ENCODE measurements at regions not wholly inside any gene's neighbourhood (a gene's known extent, or its start where the extent isn't known, plus 50 kb on each side); places are given as distances from the start of the nearest gene placed in this dataset.
"Not testable (repeated sequence)": the region's sequence is repeated elsewhere in the genome, so short reads cannot be mapped to it uniquely, and the experiment has no call there.

GRCh38 chr2:20499387-20499786 lies 52.5 kb downstream of the RHOB start:
- DNase-seq, result no peak

GRCh38 chr2:20501974-20502373 lies 55.1 kb downstream of the RHOB start:
- no peak for DNase-seq

- not testable (repeated sequence) for DNase-seq
Observed at GRCh38 chr2:20502496-20502895, 55.6 kb downstream of the RHOB start.

GRCh38 chr2:20504174-20504573 lies 57.3 kb downstream of the RHOB start:
- no peak for DNase-seq

- no peak for DNase-seq
Observed at GRCh38 chr2:20506201-20506685, 59.4 kb downstream of the RHOB start.

DNA sequence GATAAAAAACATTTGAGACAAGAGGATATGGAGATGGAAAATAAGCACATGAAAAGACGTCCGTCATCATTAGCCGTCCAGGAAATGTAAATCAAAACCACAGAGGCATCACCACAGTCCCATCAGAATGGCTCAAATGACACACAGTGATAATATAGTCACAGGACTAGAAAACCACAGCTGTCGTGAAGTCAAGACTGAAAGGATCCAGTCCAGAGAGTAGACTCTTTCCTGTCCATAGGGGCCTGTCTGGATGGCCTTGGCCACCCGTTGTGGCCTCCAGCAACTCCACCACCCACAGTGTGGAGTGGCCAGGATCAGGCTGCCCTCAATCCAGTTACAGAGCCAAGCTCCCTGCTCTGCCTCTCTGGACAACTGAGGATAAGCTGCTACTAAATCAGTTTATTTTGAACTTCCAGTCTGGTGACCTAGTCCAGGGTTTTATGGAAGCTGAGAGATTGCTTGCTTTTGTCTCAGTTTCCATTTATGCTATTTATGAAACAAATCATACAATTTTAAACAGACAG lies 60.4 kb downstream of the RHOB start:
- no peak for DNase-seq

DNA sequence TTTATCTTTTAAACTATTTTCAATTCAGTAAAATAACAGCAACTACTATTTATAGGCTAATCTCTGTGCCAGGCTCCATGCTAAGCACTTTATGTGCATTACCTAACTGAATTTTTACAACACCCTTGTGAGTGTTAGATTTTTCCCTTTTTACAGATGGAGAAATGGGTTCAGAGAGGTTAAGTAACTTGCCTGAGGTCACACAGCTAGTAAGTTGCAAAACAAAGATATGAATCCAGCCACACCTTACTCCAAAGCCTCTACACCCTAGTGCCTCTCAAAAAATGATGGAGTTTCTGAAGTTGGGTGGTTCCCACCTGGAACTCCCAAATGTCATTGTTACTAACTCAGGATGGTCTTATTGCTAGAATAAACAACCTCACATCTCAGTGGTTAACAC lies 60.8 kb downstream of the RHOB start:
- DNase-seq, result no peak

DNA sequence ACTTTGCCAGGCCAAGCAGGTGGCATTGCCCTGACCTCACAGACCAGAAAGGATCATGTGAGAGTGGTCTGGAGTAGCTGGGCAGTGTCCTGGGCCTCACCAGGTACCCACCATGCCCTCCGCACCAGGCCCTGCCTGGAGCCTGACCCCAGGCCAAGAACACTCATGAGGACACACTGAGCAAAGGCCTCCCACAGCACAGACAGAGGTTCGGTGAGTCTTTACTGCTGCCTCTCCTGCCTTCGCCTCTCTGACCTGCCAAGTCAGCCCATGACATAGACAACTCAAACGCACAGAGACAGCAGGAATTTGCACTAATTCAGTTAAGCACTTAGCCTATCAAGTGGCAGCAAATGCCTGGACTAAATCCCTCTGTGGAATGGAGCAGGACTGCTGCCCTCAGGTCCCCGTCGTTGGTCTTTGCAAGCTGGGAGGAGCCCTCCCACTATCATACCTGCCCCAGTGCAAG lies 62.5 kb downstream of the RHOB start:
- no peak for DNase-seq

DNA sequence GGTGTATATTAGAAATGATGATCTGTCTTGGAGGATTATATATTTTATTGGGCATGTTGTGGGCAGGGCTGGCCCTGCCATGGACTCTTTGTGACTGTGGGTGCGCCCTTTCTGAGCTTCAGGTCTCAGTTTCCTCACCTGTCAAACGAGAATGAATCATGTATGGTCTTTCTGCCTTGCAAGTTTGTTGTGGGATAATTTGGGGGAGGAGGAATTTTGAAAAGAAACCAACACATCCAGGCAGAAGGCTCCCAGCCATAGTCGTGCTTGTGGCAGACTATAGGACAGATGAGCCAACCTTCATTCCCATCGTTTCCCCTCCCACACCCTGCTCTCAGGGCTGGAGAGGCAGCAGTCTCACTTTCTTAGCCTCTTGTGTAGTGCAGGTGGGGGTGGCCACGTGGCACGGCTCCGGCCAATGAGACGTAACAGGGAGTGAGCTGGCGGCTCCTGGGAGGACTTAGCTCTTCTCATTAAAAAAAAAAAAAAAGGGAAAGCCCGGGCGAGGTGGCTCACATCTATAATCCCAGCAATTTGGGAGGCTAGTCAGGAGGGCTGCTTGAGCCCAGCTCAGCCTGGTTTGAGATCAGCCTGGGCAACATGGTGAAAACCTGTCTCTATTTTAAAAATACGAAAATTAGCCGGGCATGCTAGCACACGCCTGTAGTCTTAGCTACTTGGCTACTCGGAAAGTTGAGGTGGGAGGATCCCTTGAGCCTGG lies 63.1 kb downstream of the RHOB start:
- DNase-seq, result no peak

GRCh38 chr2:20511130-20511529 lies 64.3 kb downstream of the RHOB start:
- DNase-seq, result no peak

GRCh38 chr2:20512061-20512605 lies 65.3 kb downstream of the RHOB start:
- no peak for DNase-seq

DNA sequence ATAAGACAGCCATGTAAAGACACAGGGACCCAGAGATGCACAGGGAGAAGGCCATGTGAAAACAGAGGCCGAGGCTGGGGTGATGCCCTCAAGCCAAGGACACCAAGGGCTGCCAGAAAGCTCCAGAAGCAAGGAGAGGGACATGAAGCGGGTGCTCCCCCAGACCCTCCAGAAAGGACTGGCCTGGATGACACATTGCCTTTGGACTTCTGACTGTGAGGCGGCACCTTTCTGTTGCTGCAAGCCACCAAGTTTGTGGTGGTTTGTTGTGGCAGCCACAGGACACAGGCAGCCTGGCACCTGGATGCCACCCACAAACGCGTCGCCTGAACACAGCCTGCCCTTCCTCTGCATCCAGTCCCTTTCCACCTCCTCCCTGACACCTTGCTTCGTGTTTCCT lies 67.1 kb downstream of the RHOB start:
- DNase-seq, result no peak

DNA sequence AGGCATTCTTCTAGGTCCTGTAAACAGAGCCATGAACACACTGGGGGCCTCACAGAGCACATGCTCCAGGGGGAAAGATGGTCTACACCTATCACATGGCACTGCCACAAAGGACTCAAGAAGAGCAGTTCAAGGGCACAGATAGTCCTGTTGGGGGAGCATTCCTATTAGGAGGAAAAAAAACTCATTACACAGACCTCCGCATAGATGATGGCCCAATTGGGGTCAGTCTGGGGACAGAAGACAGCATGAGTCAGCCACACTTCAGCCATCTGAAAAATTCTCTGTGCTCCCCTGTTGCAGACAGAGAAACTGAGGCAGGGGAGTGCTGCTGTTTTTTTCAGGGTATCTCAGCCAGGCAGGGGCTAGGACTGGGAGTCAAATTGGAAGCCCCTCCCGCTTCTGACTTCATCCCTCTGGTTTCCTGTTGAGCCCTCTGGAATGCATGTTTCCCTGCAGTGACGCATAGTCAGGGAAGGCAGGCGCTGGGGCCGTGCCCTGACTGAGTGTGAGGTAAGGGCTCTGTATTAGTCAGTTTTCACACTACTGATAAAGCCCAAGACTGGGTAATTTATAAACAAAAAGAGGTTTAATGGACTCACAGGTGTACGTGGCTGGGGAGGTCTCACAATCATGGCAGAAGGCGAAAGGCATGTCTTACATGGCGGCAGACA lies 67.9 kb downstream of the RHOB start:
- DNase-seq, result no peak

DNA sequence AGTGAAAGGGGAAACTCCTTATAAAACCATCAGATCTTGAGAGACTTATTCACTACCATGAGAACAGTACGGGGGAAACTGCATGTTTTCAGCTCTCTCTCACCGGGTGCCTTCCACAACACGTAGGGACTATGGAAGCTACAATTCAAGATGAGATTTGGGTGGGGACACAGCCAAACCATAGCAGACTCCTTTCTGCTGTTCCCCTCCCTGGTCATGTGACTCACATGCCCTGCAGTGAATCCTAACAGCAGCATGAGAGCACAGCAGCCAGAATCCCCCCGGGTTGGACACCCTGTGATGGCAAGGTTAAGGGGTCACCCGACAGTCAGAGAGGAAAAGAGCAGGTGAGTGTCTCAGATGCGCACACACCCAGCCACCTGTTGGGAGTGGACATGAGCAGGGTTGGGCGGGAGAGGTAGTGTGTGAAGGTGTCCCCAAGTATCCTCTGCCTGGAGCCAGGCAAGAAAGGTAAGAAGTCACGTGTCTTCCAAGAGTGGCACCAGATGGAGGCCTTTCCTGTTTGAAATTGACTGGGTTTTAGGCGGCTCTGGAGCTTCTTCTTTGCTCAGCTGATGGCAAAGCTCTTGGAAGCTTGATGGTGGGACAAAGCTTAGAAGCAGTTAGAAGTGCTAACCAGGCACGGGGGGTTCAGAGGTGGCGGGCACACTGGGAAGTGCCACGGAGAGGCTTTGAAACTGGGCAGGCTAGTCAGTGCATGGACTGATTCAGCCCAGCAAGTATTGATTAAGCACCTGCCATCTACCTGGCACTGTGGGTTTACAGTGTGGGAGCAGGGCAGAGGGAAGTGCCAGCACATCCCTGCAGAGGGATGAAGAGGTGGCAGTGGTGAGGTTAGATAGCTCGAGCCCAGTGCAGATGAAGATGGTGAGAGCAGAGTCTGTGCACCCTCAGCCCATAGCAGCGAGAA lies 68.7 kb downstream of the RHOB start:
- DNase-seq, result no peak

- DNase-seq, result no peak
Observed at GRCh38 chr2:20516291-20516645, 69.4 kb downstream of the RHOB start.

- DNase-seq, result no peak
Observed at GRCh38 chr2:20516646-20517341, 69.9 kb downstream of the RHOB start.

DNA sequence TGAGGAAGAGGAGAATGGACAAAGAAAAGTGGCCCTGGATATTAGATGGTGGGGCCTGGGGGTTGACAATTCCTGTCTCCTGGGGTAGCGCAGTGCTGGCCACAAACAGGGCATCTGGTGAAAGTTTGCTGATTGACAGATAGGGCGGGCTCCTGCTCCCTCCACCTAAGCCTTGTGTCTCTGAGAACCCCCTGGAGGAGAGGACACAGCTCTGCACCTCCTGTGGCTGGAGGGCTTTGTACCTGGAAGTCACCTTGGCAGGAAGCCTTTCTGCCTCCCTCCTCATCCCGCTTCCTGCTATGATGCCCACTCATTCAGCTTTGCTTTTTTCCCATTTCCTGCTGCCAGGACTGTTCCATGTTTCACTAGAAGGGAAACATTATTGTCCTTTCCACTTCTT lies 72.4 kb downstream of the RHOB start:
- DNase-seq, result no peak

GRCh38 chr2:20520128-20520527 lies 73.3 kb downstream of the RHOB start:
- DNase-seq, result no peak

GRCh38 chr2:20521193-20521592 lies 74.3 kb downstream of the RHOB start:
- no peak for DNase-seq

- no peak for DNase-seq
Observed at GRCh38 chr2:20521682-20522189, 74.9 kb downstream of the RHOB start.

- DNase-seq, result no peak
Observed at GRCh38 chr2:20523073-20523798, 76.4 kb downstream of the RHOB start.

All from Kasumi-1 (cell line).